ENCODE measurements at regions not wholly inside any gene's neighbourhood (a gene's known extent, or its start where the extent isn't known, plus 50 kb on each side); places are given as distances from the start of the nearest gene placed in this dataset.

GRCh38 chr3:732326-732928 lies 360.4 kb upstream of the CNTN6 start:
- Histone ChIP-seq H2BK5ac (ENCODE audit: low read depth, low read length) (no peak overlapping the region), H3K14ac (ENCODE audit: insufficient read length) (no peak overlapping the region), H3K27ac (ENCODE audit: low read depth, low read length) (no peak overlapping the region), H3K4me3 (ENCODE audit: extremely low read depth in 1 of 4, insufficient read depth in 2 of 4, low read depth in 3 of 4, low read length in 4 of 4) (no peak overlapping the region), H4K91ac (replicated peaks; ENCODE audit: insufficient read length, low read length) (no peak overlapping the region), H3K4me2 (ENCODE audit: insufficient read depth in 1 of 2, low read depth in 2 of 2, low read length in 2 of 2) (no peak overlapping the region), H3K23ac (ENCODE audit: insufficient read length) (no peak overlapping the region), H3K9me3 (ENCODE audit: insufficient read depth in 2 of 2, low read depth in 1 of 2, low read length in 1 of 2) (no peaks in the 10 kb centered on the region), H4K20me1 (replicated peaks in 1 of 2; ENCODE audit: control insufficient read depth in 1 of 2, insufficient read depth in 2 of 2, low read length in 2 of 2) (no peaks in the 10 kb centered on the region), H3K56ac (replicated peaks; ENCODE audit: insufficient read length, low read depth, low read length) (no peak overlapping the region), H2AFZ (ENCODE audit: low read length) (no peak overlapping the region), H3K36me3 (ENCODE audit: control insufficient read depth in 2 of 4, insufficient read depth in 4 of 4, low read length in 3 of 4) (no peaks in the 10 kb centered on the region), H2BK120ac (replicated peaks; ENCODE audit: low read depth, low read length) (no peak overlapping the region), H3K9ac (replicated peaks in 1 of 4; ENCODE audit: extremely low read depth in 1 of 4, low read depth in 3 of 4, low read length in 3 of 4) (no peak overlapping the region), H3K23me2 (ENCODE audit: low read depth, low read length) (no peaks in the 10 kb centered on the region), H3K79me2 (ENCODE audit: control insufficient read depth in 1 of 2, insufficient read depth in 2 of 2, low read length in 2 of 2) (no peaks in the 10 kb centered on the region), H4K5ac (ENCODE audit: insufficient read length, low read depth, low read length) (no peak overlapping the region), H3K27me3 (replicated peaks in 1 of 4; ENCODE audit: control insufficient read depth in 3 of 4, extremely low read depth in 1 of 4, insufficient read depth in 3 of 4, low read length in 3 of 4) (no peaks in the 10 kb centered on the region), H4K8ac (ENCODE audit: extremely low read depth, insufficient read depth, low read length) (no peak overlapping the region), H2BK15ac (ENCODE audit: low read length) (no peak overlapping the region), H3K4ac (replicated peaks; ENCODE audit: insufficient read length, low read depth, low read length) (no peak overlapping the region), H2BK20ac (ENCODE audit: low read length) (no peak overlapping the region), H3K79me1 (ENCODE audit: low read depth, low read length) (no peaks in the 10 kb centered on the region), H3K18ac (ENCODE audit: extremely low read depth, low read length) (no peak overlapping the region), H2AK5ac (ENCODE audit: low read depth, low read length) (no peak overlapping the region), H2BK12ac (ENCODE audit: low read depth, low read length) (no peak overlapping the region), H3K4me1 (replicated peaks in 1 of 4; ENCODE audit: control insufficient read depth in 3 of 4, insufficient read depth in 4 of 4, low read length in 3 of 4) (no peaks in the 10 kb centered on the region)
- FAIRE-seq (no peak), DNase-seq (ENCODE audit: low read depth in 1 of 2, low spot score in 2 of 2) (no peak)
- 90% methylated on average over 3 of the region's 3 CpGs; no CpG with 5 or more reads in 1 of the 2 experiments for WGBS, 2 experiments (ENCODE audit: extremely low coverage in 1 of 2, insufficient coverage in 1 of 2, insufficient read length in 1 of 2, insufficient replicate concordance in 2 of 2, low coverage in 1 of 2, low lambda C conversion rate in 2 of 2, missing lambda C conversion rate in 1 of 2)
- CTCF ChIA-PET (ENCODE audit: partially characterized antibody) = no interaction called here
- TF ChIP-seq CHD1 (IDR thresholded peaks at IDR 0.05; ENCODE audit: low read depth, low read length) (no peak), EZH2 (IDR thresholded peaks at IDR 0.05; ENCODE audit: low read depth, low read length, severe bottlenecking) (no peak), POLR2A (IDR thresholded peaks at IDR 0.05; ENCODE audit: control extremely low read depth in 1 of 2, low read depth in 2 of 2, low read length in 2 of 2) (no peak), POU5F1 (IDR thresholded peaks at IDR 0.05; ENCODE audit: low read depth, low read length) (no peak), BCL11A (IDR thresholded peaks at IDR 0.05; ENCODE audit: low read depth in 2 of 2, low read length in 2 of 2) (no peak), SP1 (IDR thresholded peaks at IDR 0.05; ENCODE audit: low read depth, low read length) (no peak), USF2 (IDR thresholded peaks at IDR 0.05; ENCODE audit: low read length) (no peak)
- POLR2A ChIA-PET (ENCODE audit: partially characterized antibody) = no interaction called here

All from H1 (cell line).